Progenitor cell of endocrine pancreas (in vitro differentiated cells): ENCODE measurements at regions not wholly inside any gene's neighbourhood (a gene's known extent, or its start where the extent isn't known, plus 50 kb on each side); places are given as distances from the start of the nearest gene placed in this dataset.

Experiments used
- DNase-seq: peaks from one replicate; pipeline ENCODE4 v3.0.0; 2021; ENCODE audit warnings: low spot score; ENCODE audit not compliant: unreplicated experiment
- H3K27ac Mint-ChIP-seq: 2 replicates; pipeline ENCODE4 v1.8.0; 2021; ENCODE audit warnings: mild to moderate bottlenecking, moderate library complexity, mixed read lengths
- H3K27me3 Mint-ChIP-seq: 2 replicates; pipeline ENCODE4 v1.8.0; 2021; ENCODE audit warnings: mixed read lengths
- H3K36me3 Mint-ChIP-seq: 2 replicates; pipeline ENCODE4 v1.8.0; 2022; ENCODE audit warnings: mixed read lengths; ENCODE audit not compliant: insufficient read depth
- H3K4me1 Mint-ChIP-seq: 2 replicates; pipeline ENCODE4 v1.8.0; 2021; ENCODE audit warnings: low read depth, mixed read lengths
- H3K4me3 Mint-ChIP-seq: 2 replicates; pipeline ENCODE4 v1.8.0; 2021; ENCODE audit warnings: low read depth, mild to moderate bottlenecking, moderate library complexity, mixed read lengths
- H3K9me3 Mint-ChIP-seq: 2 replicates; pipeline ENCODE4 v1.8.0; 2021; ENCODE audit warnings: low read depth, mixed read lengths
- TF ChIP-seq, protein P1 (sequence below): fragments of 200-600 bp; sonication (generic); IDR thresholded peaks from one replicate; pipeline ENCODE4 v1.5.0; 2021; ENCODE audit warnings: antibody characterized with exemption, mild to moderate bottlenecking; ENCODE audit not compliant: unreplicated experiment

DNA sequence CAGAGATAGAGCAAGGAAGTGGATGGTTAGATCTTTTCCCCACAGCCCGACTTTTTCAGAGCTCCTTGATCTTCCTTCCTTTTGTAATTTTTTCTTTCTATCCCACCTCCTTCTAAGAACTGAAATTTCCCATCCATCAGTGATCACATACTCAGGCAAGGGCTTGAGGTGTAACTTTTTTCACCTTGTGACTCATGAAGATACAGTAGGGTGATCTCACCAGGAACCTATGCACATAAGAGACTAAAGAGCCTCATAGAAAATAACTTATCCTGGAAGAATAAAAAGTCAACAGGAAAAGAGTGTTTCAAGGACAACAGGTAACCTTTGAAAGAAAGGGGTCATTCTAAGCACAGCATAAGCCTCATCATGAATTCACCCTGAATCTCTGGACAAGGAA is 131.2 kb upstream of the HCCS start:
- H3K4me3 Mint-ChIP-seq: no peak overlapping the region
- no peak overlapping the region for H3K27ac Mint-ChIP-seq
- no peak for DNase-seq
- peaks cover 28% of the 10 kb centered on the region for H3K9me3 Mint-ChIP-seq
- peaks cover 4% of the 10 kb centered on the region for H3K36me3 Mint-ChIP-seq
- no peaks in the 10 kb centered on the region for H3K27me3 Mint-ChIP-seq
- H3K4me1 Mint-ChIP-seq: peaks cover 1% of the 10 kb centered on the region
- TF ChIP-seq, protein P1, sequence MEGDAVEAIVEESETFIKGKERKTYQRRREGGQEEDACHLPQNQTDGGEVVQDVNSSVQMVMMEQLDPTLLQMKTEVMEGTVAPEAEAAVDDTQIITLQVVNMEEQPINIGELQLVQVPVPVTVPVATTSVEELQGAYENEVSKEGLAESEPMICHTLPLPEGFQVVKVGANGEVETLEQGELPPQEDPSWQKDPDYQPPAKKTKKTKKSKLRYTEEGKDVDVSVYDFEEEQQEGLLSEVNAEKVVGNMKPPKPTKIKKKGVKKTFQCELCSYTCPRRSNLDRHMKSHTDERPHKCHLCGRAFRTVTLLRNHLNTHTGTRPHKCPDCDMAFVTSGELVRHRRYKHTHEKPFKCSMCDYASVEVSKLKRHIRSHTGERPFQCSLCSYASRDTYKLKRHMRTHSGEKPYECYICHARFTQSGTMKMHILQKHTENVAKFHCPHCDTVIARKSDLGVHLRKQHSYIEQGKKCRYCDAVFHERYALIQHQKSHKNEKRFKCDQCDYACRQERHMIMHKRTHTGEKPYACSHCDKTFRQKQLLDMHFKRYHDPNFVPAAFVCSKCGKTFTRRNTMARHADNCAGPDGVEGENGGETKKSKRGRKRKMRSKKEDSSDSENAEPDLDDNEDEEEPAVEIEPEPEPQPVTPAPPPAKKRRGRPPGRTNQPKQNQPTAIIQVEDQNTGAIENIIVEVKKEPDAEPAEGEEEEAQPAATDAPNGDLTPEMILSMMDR: no peak

DNA sequence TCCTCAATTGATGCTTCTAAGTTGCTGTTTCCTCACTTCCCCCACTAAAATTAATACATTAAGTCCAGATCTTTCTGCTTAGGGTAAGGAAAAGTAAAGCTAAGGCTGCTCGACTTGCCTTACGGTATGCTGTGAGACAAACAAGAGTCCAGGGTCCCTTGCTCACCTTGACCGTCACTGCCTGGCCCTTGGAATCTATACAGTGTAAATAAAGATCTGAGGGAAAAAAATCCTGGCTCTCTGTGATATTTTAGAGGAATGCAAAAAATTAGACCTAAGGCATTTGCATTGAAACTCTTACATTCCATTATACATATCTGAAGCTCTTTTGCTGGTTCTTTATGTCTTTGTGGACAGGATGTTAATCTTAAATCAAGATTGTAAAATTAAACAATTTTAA is 129.6 kb upstream of the HCCS start:
- no peak for DNase-seq
- TF ChIP-seq, protein P1: no peak
- Mint-ChIP-seq H3K36me3 (peaks cover 5% of the 10 kb centered on the region), H3K27ac (no peak overlapping the region), H3K4me3 (no peak overlapping the region), H3K27me3 (no peaks in the 10 kb centered on the region), H3K4me1 (peaks cover 1% of the 10 kb centered on the region), H3K9me3 (peaks cover 31% of the 10 kb centered on the region)

DNA sequence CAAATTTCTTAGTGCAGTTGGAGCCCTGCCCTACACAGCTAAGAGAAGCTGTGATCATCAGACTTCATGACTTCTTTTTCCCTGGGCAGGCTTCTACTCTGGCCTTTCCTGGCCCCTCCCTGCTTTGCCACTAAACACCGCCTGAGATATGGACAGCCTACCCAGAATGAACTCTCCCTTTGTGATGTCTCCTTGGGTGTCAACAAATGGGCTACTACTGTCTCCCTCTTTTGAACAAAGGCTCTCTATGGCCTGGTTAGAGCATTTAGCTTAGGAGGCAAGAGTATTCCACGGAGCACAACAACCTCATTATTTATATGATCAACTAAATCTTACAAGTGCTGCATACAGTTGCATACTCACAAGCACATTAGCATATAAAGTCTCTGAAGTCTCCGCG is 127.6 kb upstream of the HCCS start:
- H3K27ac Mint-ChIP-seq: no peak overlapping the region
- TF ChIP-seq, protein P1: no peak

DNA sequence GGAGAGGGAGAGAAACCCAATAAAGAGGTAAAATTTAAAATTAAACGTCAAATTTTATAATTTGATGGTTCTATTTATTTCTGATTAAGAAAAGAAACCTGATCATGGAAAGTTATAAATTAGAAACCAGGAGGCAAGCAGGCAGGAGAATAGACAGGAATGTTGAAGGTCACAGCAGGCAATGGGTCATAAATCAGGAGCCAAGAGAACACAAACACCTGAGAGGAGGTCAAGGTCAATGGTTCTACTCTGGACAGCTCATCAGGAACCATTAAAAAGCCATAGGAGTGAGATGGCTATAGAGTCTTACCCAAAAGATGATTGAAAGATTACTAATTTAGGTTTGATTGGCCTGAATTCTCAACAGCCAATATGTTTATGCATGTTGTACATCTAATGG is 126.9 kb upstream of the HCCS start:
- TF ChIP-seq, protein P1: no peak
- peaks cover 23% of the 10 kb centered on the region for H3K9me3 Mint-ChIP-seq
- no peak overlapping the region for H3K4me3 Mint-ChIP-seq
- H3K4me1 Mint-ChIP-seq: peaks cover 3% of the 10 kb centered on the region
- no peaks in the 10 kb centered on the region for H3K27me3 Mint-ChIP-seq
- no peak overlapping the region for H3K27ac Mint-ChIP-seq
- H3K36me3 Mint-ChIP-seq: peaks cover 5% of the 10 kb centered on the region
- DNase-seq: no peak

More for the DNA sequence above, 127.6 kb upstream of the HCCS start:
- no peak for DNase-seq
- Mint-ChIP-seq H3K4me3 (no peak overlapping the region), H3K4me1 (peaks cover 1% of the 10 kb centered on the region), H3K36me3 (peaks cover 5% of the 10 kb centered on the region), H3K9me3 (peaks cover 26% of the 10 kb centered on the region), H3K27me3 (no peaks in the 10 kb centered on the region)

DNA sequence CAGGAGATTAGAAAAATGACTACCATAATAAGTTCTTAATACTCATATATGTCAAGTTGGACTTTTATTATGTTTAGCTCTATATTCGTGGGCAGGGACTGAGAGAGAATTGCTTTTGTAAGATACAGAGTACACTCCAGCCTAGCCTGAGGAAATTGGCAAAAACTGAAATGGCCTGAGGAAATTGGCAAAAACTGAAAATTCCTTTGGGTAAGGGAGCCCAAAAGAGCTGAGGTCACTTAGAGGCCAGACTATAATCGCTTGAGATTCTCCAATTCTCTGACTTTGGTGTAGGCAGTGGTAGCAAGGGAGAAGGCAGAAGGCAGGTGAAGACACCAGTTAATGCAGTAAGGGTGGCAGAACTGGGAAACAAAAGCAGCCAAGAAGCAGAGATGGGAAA is 124.5 kb upstream of the HCCS start:
- Mint-ChIP-seq H3K27ac (no peak overlapping the region), H3K36me3 (peaks cover 5% of the 10 kb centered on the region), H3K9me3 (peaks cover 16% of the 10 kb centered on the region), H3K4me3 (no peak overlapping the region), H3K4me1 (peaks cover 3% of the 10 kb centered on the region), H3K27me3 (no peaks in the 10 kb centered on the region)
- DNase-seq: no peak
- TF ChIP-seq, protein P1: no peak
